HG02763 (cell line): ENCODE measurements at regions not wholly inside any gene's neighbourhood (a gene's known extent, or its start where the extent isn't known, plus 50 kb on each side); places are given as distances from the start of the nearest gene placed in this dataset.
"Not testable (repeated sequence)": the region's sequence is repeated elsewhere in the genome, so short reads cannot be mapped to it uniquely, and the experiment has no call there.

ENCODE experiments used
- ATAC-seq: cut with Tn5 transposase; IDR thresholded peaks from one replicate; pipeline ENCODE4 v1.9.1; 2021; ENCODE audit warnings: mild to moderate bottlenecking, moderate library complexity; ENCODE audit not compliant: unreplicated experiment

GRCh38 chr7:32227746-32228145 is 157.5 kb upstream of the PDE1C start:
- no peak for ATAC-seq

GRCh38 chr7:32224276-32224675 is 154.1 kb upstream of the PDE1C start:
- ATAC-seq: no peak

GRCh38 chr7:32223721-32224120 is 153.5 kb upstream of the PDE1C start:
- no peak for ATAC-seq

- ATAC-seq: no peak
Observed at GRCh38 chr7:32223071-32223650, 153.0 kb upstream of the PDE1C start.

GRCh38 chr7:32222251-32222900 is 152.2 kb upstream of the PDE1C start:
- no peak for ATAC-seq

GRCh38 chr7:32221736-32222135 is 151.5 kb upstream of the PDE1C start:
- no peak for ATAC-seq

GRCh38 chr7:32221056-32221455 is 150.8 kb upstream of the PDE1C start:
- no peak for ATAC-seq

GRCh38 chr7:32219831-32220230 is 149.6 kb upstream of the PDE1C start:
- not testable (repeated sequence) for ATAC-seq

GRCh38 chr7:32219416-32219815 is 149.2 kb upstream of the PDE1C start:
- no peak for ATAC-seq

GRCh38 chr7:32218741-32219288 is 148.6 kb upstream of the PDE1C start:
- no peak for ATAC-seq

- ATAC-seq: no peak
Observed at GRCh38 chr7:32218154-32218467, 147.9 kb upstream of the PDE1C start.

- ATAC-seq: no peak
Observed at GRCh38 chr7:32217341-32218153, 147.3 kb upstream of the PDE1C start.

- no peak for ATAC-seq
Observed at GRCh38 chr7:32216759-32217158, 146.6 kb upstream of the PDE1C start.

- no peak for ATAC-seq
Observed at GRCh38 chr7:32215697-32216096, 145.5 kb upstream of the PDE1C start.

GRCh38 chr7:32214913-32215312 is 144.7 kb upstream of the PDE1C start:
- ATAC-seq: no peak

GRCh38 chr7:32212321-32212720 is 142.1 kb upstream of the PDE1C start:
- ATAC-seq: no peak

- ATAC-seq: no peak
Observed at GRCh38 chr7:32206987-32207386, 136.8 kb upstream of the PDE1C start.

- ATAC-seq: no peak
Observed at GRCh38 chr7:32206488-32206887, 136.3 kb upstream of the PDE1C start.

GRCh38 chr7:32205298-32205824 is 135.2 kb upstream of the PDE1C start:
- ATAC-seq: not testable (repeated sequence)

GRCh38 chr7:32204361-32205018 is 134.3 kb upstream of the PDE1C start:
- peak; percentile 61 for ATAC-seq

- ATAC-seq: no peak
Observed at GRCh38 chr7:32200646-32201045, 130.4 kb upstream of the PDE1C start.
